Cardiac muscle cell (in vitro differentiated cells and primary cell): ENCODE measurements at regions not wholly inside any gene's neighbourhood (a gene's known extent, or its start where the extent isn't known, plus 50 kb on each side); places are given as distances from the start of the nearest gene placed in this dataset.

ENCODE experiments used
- DNase-seq, 2 donors: peaks; one replicate each; pipeline versions ENCODE4 v3.0.0 to v3.0.0-alpha.2; 2010 to 2017; ENCODE audit warnings: low read depth in 1 of 2, low spot score in 1 of 2
- H3K27ac ChIP-seq: fragments of 200-600 bp; sonication (generic); 2 replicates; pipeline ENCODE4 v1.5.1; 2016
- H3K27me3 ChIP-seq: fragments of 200-600 bp; sonication (generic); 2 replicates; pipeline ENCODE4 v1.6.0; 2016; ENCODE audit warnings: control low read depth
- H3K36me3 ChIP-seq: fragments of 200-600 bp; sonication (generic); 2 replicates; pipeline ENCODE4 v1.5.1; 2016; ENCODE audit warnings: control low read depth
- H3K4me1 ChIP-seq: fragments of 200-600 bp; sonication (generic); 2 replicates; pipeline ENCODE4 v1.8.1; 2017; ENCODE audit warnings: low read depth, mild to moderate bottlenecking, mixed run types
- H3K4me3 ChIP-seq: fragments of 200-600 bp; sonication (generic); 2 replicates; pipeline ENCODE4 v1.5.1; 2016; ENCODE audit warnings: mild to moderate bottlenecking
- H3K9me3 ChIP-seq: fragments of 200-600 bp; sonication (generic); 2 replicates; pipeline ENCODE4 v1.5.1; 2017; ENCODE audit warnings: low read depth, mild to moderate bottlenecking, control low read depth
- TF ChIP-seq, protein P1 (sequence below): IDR thresholded peaks from 2 replicates; pipeline ENCODE4 v1.5.1; 2012; ENCODE audit warnings: low read depth, mild to moderate bottlenecking, low read length

DNA sequence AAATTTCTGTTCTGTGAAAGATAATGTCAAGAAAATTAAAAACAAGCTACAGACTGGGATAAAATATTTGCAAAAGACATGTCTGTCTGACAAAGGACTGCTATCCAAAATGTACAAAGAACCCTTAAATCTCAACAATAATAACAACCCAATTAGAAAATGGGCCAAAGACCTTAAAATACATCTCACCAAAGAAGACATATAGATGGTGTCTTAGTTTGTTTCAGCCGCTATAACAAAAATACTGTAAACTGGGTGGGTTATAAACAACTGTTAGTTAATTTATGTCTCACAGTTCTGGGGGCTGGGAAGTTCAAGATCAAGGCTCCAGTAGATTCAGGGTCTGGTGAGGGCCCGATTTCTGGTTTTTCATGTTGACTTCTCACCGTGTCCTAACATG lies 106.2 kb upstream of the AGTR1 start:
- no peaks in the 10 kb centered on the region for H3K9me3 ChIP-seq
- no peaks in the 10 kb centered on the region for H3K27me3 ChIP-seq
- no peaks in the 10 kb centered on the region for H3K4me1 ChIP-seq
- TF ChIP-seq, protein P1, sequence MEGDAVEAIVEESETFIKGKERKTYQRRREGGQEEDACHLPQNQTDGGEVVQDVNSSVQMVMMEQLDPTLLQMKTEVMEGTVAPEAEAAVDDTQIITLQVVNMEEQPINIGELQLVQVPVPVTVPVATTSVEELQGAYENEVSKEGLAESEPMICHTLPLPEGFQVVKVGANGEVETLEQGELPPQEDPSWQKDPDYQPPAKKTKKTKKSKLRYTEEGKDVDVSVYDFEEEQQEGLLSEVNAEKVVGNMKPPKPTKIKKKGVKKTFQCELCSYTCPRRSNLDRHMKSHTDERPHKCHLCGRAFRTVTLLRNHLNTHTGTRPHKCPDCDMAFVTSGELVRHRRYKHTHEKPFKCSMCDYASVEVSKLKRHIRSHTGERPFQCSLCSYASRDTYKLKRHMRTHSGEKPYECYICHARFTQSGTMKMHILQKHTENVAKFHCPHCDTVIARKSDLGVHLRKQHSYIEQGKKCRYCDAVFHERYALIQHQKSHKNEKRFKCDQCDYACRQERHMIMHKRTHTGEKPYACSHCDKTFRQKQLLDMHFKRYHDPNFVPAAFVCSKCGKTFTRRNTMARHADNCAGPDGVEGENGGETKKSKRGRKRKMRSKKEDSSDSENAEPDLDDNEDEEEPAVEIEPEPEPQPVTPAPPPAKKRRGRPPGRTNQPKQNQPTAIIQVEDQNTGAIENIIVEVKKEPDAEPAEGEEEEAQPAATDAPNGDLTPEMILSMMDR = no peak
- DNase-seq = no peak
- no peak overlapping the region for H3K27ac ChIP-seq
- H3K36me3 ChIP-seq = no peaks in the 10 kb centered on the region
- H3K4me3 ChIP-seq = no peak overlapping the region

DNA sequence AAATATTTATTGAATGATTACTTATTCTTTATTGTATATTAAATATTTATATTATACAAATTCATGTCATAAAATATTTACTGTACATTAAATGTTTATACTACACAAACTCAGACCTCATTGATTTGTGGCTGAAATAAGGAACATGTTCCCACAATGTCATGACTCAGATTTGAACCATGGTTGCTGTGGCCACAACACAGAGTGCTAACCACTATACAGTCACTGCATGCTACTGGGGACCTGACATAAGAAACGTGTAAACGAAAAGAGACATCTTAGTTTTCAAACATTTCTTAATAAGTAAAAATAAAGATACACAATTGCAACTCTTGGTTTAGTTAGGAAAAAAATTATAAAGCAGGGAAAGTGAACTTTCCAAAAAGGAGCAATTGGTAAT lies 99.1 kb upstream of the AGTR1 start:
- no peak for DNase-seq
- Histone ChIP-seq H3K4me1 (no peaks in the 10 kb centered on the region), H3K36me3 (no peaks in the 10 kb centered on the region), H3K27me3 (no peaks in the 10 kb centered on the region), H3K4me3 (no peak overlapping the region), H3K9me3 (no peaks in the 10 kb centered on the region), H3K27ac (no peak overlapping the region)
- TF ChIP-seq, protein P1 = no peak

DNA sequence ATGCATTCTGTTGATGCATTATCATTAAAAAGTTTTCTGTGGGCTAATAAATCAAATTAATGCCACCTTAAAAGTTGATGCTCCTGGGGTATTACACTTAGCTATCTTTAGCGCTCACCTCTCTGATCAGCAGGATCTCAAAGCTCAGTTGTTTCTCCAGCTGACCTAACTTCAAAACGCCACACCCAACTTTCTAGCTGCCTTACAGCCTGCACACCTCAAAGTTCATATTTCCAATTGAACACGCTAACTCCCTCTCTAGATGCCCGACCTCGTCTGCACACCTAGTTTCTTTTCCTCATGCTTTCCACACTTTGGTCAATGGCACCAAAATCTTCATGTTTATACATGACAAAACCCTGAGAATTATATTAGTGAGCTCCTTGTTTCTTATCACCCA lies 98.2 kb upstream of the AGTR1 start:
- Histone ChIP-seq H3K27ac (no peak overlapping the region), H3K9me3 (no peaks in the 10 kb centered on the region), H3K4me1 (no peaks in the 10 kb centered on the region), H3K27me3 (no peaks in the 10 kb centered on the region), H3K36me3 (no peaks in the 10 kb centered on the region), H3K4me3 (no peak overlapping the region)
- TF ChIP-seq, protein P1 = no peak
- DNase-seq = no peak

DNA sequence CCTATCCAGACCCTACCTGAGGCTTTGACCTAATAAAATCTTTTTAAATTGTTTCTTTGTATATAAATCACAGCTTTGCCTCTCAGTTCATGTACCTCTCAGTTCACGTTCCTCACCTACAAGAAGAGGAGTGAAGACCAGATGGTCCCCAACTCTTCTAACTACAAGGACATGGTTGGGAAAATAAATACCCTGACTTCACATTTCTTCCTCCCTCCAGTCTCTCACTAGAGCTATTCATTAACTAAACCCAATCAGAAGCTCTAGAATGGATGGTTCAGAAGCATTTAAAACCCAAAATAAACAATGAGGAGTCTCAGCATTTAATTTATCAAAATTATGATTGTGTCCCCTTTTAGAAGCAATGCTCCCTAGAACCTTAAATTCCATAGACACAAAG lies 97.3 kb upstream of the AGTR1 start:
- TF ChIP-seq, protein P1 = no peak

DNA sequence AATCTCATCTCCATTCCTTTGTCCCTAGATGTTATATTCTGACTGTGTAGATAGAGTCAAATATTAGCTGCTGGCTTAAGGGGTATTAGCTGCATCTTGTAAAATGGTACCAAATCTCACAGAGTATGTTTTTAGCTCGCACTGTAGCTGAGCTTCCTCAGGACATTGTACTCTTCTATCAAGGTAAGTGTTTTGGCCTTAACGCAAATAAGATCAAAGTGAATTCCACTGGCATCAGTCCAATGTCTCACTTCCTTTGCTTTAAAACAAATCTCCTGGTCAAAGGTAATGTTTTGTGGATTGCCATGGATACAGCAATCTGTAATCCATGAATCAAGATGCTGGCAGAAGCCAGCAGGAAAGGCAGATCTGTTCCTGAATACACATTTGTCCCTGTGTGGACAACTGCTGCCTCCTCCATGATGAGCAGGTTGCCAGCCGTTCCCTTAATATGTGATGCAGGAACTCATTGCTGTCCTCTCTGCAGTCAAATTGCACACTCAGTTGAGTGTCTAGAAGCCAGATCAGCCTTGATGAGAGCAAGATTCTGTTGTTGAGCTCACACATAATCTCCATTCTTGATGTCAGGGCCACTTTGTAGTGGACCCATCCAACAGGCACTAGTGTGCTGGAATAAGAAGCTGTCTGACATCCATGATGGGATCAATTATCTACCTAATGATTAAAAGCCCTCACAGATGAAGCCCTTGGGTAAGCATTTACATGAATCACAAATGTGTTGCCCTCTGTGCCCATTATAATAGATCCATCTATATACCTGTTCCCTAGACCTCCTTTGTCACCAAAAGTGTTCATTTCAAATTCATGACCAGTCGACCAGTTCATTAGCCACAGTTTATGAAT lies 96.6 kb upstream of the AGTR1 start:
- no peak for DNase-seq
- no peaks in the 10 kb centered on the region for H3K9me3 ChIP-seq
- H3K4me3 ChIP-seq = no peak overlapping the region
- H3K27me3 ChIP-seq = no peaks in the 10 kb centered on the region
- H3K36me3 ChIP-seq = no peaks in the 10 kb centered on the region
- no peaks in the 10 kb centered on the region for H3K4me1 ChIP-seq
- TF ChIP-seq, protein P1 = no peak
- no peak overlapping the region for H3K27ac ChIP-seq

More for the DNA sequence above, 97.3 kb upstream of the AGTR1 start:
- Histone ChIP-seq H3K4me1 (no peaks in the 10 kb centered on the region), H3K36me3 (no peaks in the 10 kb centered on the region), H3K27ac (no peak overlapping the region), H3K4me3 (no peak overlapping the region), H3K9me3 (no peaks in the 10 kb centered on the region), H3K27me3 (no peaks in the 10 kb centered on the region)
- no peak for DNase-seq
